Gastroesophageal sphincter (tissue), 3 donors: ENCODE measurements at regions not wholly inside any gene's neighbourhood (a gene's known extent, or its start where the extent isn't known, plus 50 kb on each side); places are given as distances from the start of the nearest gene placed in this dataset.

Experiments used
- CTCF ChIP-seq, 4 experiments: fragments of 200-600 bp in 2 of 4; fragments of 450-650 bp in 2 of 4; sonication (generic) in 1 of 4; IDR thresholded peaks; one replicate each; pipeline ENCODE4 v1.5.1; 2017 to 2019; ENCODE audit warnings: antibody characterized with exemption in 4 of 4, mild to moderate bottlenecking in 2 of 4, moderate library complexity in 2 of 4
- EP300 ChIP-seq: sonication (generic); formaldehyde crosslinking; IDR thresholded peaks from one replicate; pipeline ENCODE4 v1.6.1; 2017; ENCODE audit warnings: antibody characterized with exemption, mild to moderate bottlenecking
- POLR2A ChIP-seq, 2 donors: fragments of 450-650 bp; IDR thresholded peaks; one replicate each; pipeline ENCODE4 v1.6.1; 2017; ENCODE audit warnings: antibody characterized with exemption in 2 of 2, mild to moderate bottlenecking in 2 of 2, moderate library complexity in 1 of 2
- POLR2AphosphoS5 ChIP-seq: sonication (generic); formaldehyde crosslinking; IDR thresholded peaks from one replicate; pipeline ENCODE4 v1.6.1; 2017; ENCODE audit warnings: antibody characterized with exemption

GRCh38 chr7:79775911-79776310 lies 322.4 kb upstream of the MAGI2 start:
- TF ChIP-seq POLR2AphosphoS5: no peak
- TF ChIP-seq CTCF (IDR thresholded peaks at IDR 0.05): no peak
- TF ChIP-seq POLR2A (IDR thresholded peaks at IDR 0.05): no peak
- TF ChIP-seq EP300: no peak
